ENCODE measurements at regions not wholly inside any gene's neighbourhood (a gene's known extent, or its start where the extent isn't known, plus 50 kb on each side); places are given as distances from the start of the nearest gene placed in this dataset.

- TF ChIP-seq CTCF (conservative IDR thresholded peaks at IDR 0.05) (no peak), EZH2 (IDR thresholded peaks at IDR 0.05; ENCODE audit: low read depth) (no peak)
Measured at GRCh38 chr4:141328560-141329173, 108.0 kb downstream of the ZNF330 start.
